Tibial nerve (tissue), 4 donors: ENCODE measurements at regions not wholly inside any gene's neighbourhood (a gene's known extent, or its start where the extent isn't known, plus 50 kb on each side); places are given as distances from the start of the nearest gene placed in this dataset.

ENCODE experiments used
- DNase-seq, 2 donors: peaks; one replicate each; pipeline ENCODE4 v3.0.0-alpha.2; 2019; ENCODE audit warnings: low spot score in 2 of 2
- H3K27ac ChIP-seq, 4 donors: fragments of 200-600 bp; sonication (generic) in 3 of 4; one replicate each; pipeline ENCODE4 v1.5.1; 2017 to 2019; ENCODE audit warnings: mild to moderate bottlenecking in 1 of 4
- H3K27me3 ChIP-seq, 2 donors: fragments of 200-600 bp; sonication (generic) in 1 of 2; one replicate each; pipeline versions ENCODE4 v1.5.1 to v1.6.0; 2017 to 2019
- H3K36me3 ChIP-seq, 3 donors: fragments of 200-600 bp; sonication (generic); one replicate each; pipeline ENCODE4 v1.5.1; 2018 to 2019
- H3K4me1 ChIP-seq, 4 donors: fragments of 200-600 bp; sonication (generic) in 3 of 4; one replicate each; pipeline ENCODE4 v1.5.1; 2017 to 2019
- H3K4me3 ChIP-seq, 4 donors: fragments of 200-600 bp; sonication (generic) in 3 of 4; one replicate each; pipeline ENCODE4 v1.5.1; 2017 to 2019; ENCODE audit warnings: mild to moderate bottlenecking in 1 of 4, moderate library complexity in 1 of 4
- H3K9me3 ChIP-seq, 4 donors: fragments of 200-600 bp; sonication (generic) in 3 of 4; one replicate each; pipeline ENCODE4 v1.5.1; 2017 to 2019
- EP300 ChIP-seq, 2 donors: sonication (generic); formaldehyde crosslinking; IDR thresholded peaks; one replicate each; pipeline ENCODE4 v1.6.1; 2017; ENCODE audit warnings: antibody characterized with exemption in 2 of 2, mild to moderate bottlenecking in 1 of 2
- POLR2A ChIP-seq, 2 donors: fragments of 450-650 bp; IDR thresholded peaks; one replicate each; pipeline ENCODE4 v1.6.1; 2017; ENCODE audit warnings: antibody characterized with exemption in 2 of 2, mild to moderate bottlenecking in 2 of 2, moderate library complexity in 2 of 2
- WGBS, 2 donors: methylation state at CpG; one replicate each; pipeline ENCODE4 v1.1.5; 2018; 5-methylcytosine and 5-hydroxymethylcytosine counted together
- TF ChIP-seq, protein P1 (sequence below), 5 experiments: fragments of 200-600 bp in 3 of 5; fragments of 450-650 bp in 2 of 5; sonication (generic) in 3 of 5; IDR thresholded peaks; one replicate each; pipeline ENCODE4 v1.5.1; 2016 to 2019; ENCODE audit warnings: antibody characterized with exemption in 5 of 5, mild to moderate bottlenecking in 3 of 5, moderate library complexity in 2 of 5

DNA sequence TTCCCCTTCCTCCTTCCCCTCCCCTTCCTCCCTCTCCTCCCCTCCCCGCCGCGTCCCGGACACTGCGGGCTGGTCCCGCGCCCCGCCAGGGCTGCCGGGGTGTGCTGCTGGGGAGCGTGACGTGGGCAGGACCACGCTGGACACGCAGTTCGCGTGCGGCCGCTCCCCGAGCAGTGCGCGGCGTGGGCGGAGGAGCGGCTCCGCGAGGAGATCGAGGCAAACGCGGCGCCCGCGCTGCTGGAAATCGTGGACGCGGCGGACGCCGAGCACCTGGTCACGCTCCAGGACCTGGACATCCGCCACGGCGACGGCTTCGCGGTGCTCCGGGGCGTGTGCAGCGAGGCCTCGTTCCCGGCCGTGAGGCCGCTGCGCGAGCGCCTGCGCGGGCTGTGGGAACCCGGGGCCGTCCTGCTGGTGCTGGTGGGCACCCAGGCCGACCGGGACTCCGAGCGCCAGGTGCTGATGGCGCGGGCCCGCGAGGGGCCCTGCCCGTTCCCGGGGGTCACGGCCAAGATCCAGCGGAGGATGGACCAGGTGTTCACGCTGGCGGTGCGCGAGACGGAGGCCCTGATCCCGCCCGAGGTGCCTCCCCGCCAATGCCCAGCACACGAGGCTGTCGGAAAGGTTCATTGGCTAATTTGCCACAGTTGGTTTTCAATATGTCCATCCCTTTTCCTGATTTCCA is 84.3 kb downstream of the TNFAIP2 start:
- no peak for DNase-seq
- Histone ChIP-seq H3K27me3 (peaks cover 0 to 25% of the 10 kb centered on the region in 2 donors), H3K36me3 (peaks cover 0 to 12% (median 0%) of the 10 kb centered on the region in 3 donors), H3K27ac (peak overlapping the region; percentile 44 to 88 (median 83)), H3K4me1 (peaks cover 0 to 39% (median 2%) of the 10 kb centered on the region in 4 donors), H3K4me3 (peak overlapping the region; percentile 42 to 60 (median 46)), H3K9me3 (peaks cover 0 to 18% (median 0%) of the 10 kb centered on the region in 4 donors)
- TF ChIP-seq, protein P1, sequence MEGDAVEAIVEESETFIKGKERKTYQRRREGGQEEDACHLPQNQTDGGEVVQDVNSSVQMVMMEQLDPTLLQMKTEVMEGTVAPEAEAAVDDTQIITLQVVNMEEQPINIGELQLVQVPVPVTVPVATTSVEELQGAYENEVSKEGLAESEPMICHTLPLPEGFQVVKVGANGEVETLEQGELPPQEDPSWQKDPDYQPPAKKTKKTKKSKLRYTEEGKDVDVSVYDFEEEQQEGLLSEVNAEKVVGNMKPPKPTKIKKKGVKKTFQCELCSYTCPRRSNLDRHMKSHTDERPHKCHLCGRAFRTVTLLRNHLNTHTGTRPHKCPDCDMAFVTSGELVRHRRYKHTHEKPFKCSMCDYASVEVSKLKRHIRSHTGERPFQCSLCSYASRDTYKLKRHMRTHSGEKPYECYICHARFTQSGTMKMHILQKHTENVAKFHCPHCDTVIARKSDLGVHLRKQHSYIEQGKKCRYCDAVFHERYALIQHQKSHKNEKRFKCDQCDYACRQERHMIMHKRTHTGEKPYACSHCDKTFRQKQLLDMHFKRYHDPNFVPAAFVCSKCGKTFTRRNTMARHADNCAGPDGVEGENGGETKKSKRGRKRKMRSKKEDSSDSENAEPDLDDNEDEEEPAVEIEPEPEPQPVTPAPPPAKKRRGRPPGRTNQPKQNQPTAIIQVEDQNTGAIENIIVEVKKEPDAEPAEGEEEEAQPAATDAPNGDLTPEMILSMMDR (IDR thresholded peaks at IDR 0.05), result no peak
- TF ChIP-seq POLR2A (IDR thresholded peaks at IDR 0.05), result peak in 1 of 2 donors; percentile 47
- 4 to 6% methylated on average over 25 to 63 of the region's 80 CpGs for WGBS, 2 donors

DNA sequence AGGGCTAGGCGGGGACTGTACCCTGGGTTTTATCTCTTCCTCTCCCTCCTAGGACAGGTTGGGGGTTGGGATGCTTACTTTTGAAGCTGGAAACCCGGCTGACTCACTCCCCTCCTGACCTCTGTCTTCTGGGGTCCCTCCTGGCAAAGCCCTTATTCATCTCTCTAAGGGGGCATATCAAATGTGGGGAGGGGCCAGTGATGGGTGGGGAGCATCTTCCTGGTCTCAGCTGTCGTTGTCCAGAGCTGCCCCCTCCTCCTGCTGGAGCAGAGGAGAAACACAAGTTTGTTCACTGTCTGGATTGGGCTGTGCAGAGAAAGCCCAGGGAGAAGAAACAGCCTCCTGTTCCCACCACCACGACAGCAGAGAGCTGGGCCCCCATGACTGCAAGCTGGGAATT is 85.8 kb downstream of the TNFAIP2 start:
- Histone ChIP-seq H3K4me3 (no peak overlapping the region), H3K36me3 (peaks cover 0 to 17% (median 0%) of the 10 kb centered on the region in 3 donors), H3K4me1 (peaks cover 0 to 39% (median 2%) of the 10 kb centered on the region in 4 donors), H3K27me3 (peaks cover 0 to 25% of the 10 kb centered on the region in 2 donors), H3K9me3 (peaks cover 0 to 13% (median 0%) of the 10 kb centered on the region in 4 donors), H3K27ac (peak overlapping the region in 2 of 4 donors; percentile 34 to 84)
- 23 to 38% methylated on average over 4 of the region's 4 CpGs for WGBS, 2 donors
- no peak for DNase-seq
- TF ChIP-seq EP300 (IDR thresholded peaks at IDR 0.05), result no peak
- TF ChIP-seq, protein P1 (IDR thresholded peaks at IDR 0.05), result no peak
- TF ChIP-seq POLR2A (IDR thresholded peaks at IDR 0.05), result no peak

DNA sequence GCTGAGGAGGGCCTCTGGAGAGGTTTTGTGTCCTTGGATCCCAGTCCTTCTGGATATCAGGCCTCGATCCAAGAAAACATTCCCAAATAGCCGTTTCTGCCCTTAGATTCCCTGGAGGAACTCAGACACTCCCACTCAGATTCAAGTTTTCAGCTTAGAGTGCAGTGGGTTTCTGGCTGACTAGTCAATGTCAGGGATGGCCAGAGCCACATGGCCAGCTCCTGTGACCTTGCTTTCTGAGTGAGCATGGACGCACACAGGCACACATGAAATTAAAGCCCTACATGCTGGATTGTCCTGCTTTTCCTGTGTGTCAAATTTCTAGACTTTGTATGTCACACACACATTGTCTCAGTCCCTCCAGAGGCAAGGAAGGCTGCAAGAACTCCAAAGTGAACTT is 86.2 kb downstream of the TNFAIP2 start:
- peaks cover 0 to 39% (median 2%) of the 10 kb centered on the region in 4 donors for H3K4me1 ChIP-seq
- WGBS, 2 donors, result 38 to 42% methylated on average over 3 of the region's 3 CpGs
- TF ChIP-seq POLR2A (IDR thresholded peaks at IDR 0.05), result no peak
- TF ChIP-seq, protein P1 (IDR thresholded peaks at IDR 0.05), result no peak
- TF ChIP-seq EP300 (IDR thresholded peaks at IDR 0.05), result no peak
- peak overlapping the region in 2 of 4 donors; percentile 34 to 84 for H3K27ac ChIP-seq
- H3K36me3 ChIP-seq, result peaks cover 0 to 13% (median 0%) of the 10 kb centered on the region in 3 donors
- H3K27me3 ChIP-seq, result peaks cover 0 to 25% of the 10 kb centered on the region in 2 donors
- no peak for DNase-seq
- H3K4me3 ChIP-seq, result no peak overlapping the region
- peaks cover 0 to 8% (median 0%) of the 10 kb centered on the region in 4 donors for H3K9me3 ChIP-seq

DNA sequence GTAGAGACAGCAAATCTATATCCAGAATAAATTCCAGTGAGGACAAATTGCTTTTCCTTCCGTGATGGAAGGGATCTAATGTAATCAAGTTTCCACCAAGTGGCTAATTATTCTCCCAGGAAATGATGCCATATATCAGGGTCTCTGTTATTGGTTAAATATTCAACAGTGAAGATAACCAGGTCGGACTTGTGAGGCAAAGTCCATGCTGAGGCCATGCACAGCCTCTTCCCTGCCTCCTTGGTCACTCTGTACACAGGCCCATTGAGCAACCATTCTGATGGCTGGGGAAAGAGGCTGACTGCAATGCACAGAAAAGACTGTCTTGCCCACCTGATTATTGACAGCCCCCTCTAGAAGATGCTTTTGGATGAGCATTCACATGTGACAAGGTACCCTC is 90.1 kb downstream of the TNFAIP2 start:
- Histone ChIP-seq H3K36me3 (peaks cover 0 to 12% (median 0%) of the 10 kb centered on the region in 3 donors), H3K9me3 (peaks cover 0 to 10% (median 0%) of the 10 kb centered on the region in 4 donors), H3K27ac (no peak overlapping the region), H3K4me3 (no peak overlapping the region), H3K27me3 (peaks cover 0 to 15% of the 10 kb centered on the region in 2 donors), H3K4me1 (peaks cover 0 to 13% (median 0%) of the 10 kb centered on the region in 4 donors)
- 67 to 89% methylated on average over 2 of the region's 2 CpGs for WGBS, 2 donors
- TF ChIP-seq POLR2A (IDR thresholded peaks at IDR 0.05) (no peak), EP300 (IDR thresholded peaks at IDR 0.05) (no peak)
- TF ChIP-seq, protein P1 (IDR thresholded peaks at IDR 0.05), result no peak
- no peak for DNase-seq

DNA sequence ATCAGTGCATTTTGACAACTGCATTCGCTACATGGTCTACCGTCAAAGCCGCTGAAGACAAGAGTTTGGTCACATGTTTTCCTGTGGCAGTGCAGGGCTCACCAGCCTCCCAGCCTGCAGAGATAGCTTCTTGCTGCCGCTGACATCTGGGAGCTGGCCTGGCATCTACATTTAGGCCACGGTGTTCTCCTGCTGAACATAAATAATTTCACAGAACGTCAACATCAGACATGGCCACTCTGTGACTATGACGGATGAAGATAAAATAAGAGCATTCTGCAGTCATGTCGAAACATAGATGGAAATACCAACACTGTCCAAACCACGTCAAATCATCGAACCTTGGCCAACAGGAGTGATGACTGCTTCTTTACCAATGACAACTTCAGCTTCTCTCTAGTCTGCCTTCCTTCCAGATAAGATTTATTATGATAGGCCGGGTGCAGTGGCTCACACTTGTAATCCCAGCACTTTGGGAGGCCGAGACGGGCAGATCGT is 91.2 kb downstream of the TNFAIP2 start:
- TF ChIP-seq POLR2A (IDR thresholded peaks at IDR 0.05) (no peak), EP300 (IDR thresholded peaks at IDR 0.05) (no peak)
- TF ChIP-seq, protein P1 (IDR thresholded peaks at IDR 0.05), result no peak
- Histone ChIP-seq H3K9me3 (peaks cover 0 to 10% (median 0%) of the 10 kb centered on the region in 4 donors), H3K4me3 (no peak overlapping the region), H3K4me1 (peaks cover 0 to 6% (median 0%) of the 10 kb centered on the region in 4 donors), H3K27ac (no peak overlapping the region), H3K27me3 (peaks cover 0 to 5% of the 10 kb centered on the region in 2 donors), H3K36me3 (peaks cover 0 to 12% (median 0%) of the 10 kb centered on the region in 3 donors)
- WGBS, 2 donors, result 86 to 93% methylated on average over 13 to 14 of the region's 14 CpGs
- DNase-seq, result no peak
